Astrocyte (in vitro differentiated cells and primary cell): ENCODE measurements at regions not wholly inside any gene's neighbourhood (a gene's known extent, or its start where the extent isn't known, plus 50 kb on each side); places are given as distances from the start of the nearest gene placed in this dataset.
A peak's percentile ranks its signal among the peaks of the same experiment; 100 is the strongest.

Experiments used
- DNase-seq: peaks from one replicate; pipeline ENCODE4 v3.0.0-alpha.2; 2010; ENCODE audit warnings: low read depth
- FAIRE-seq: peaks from 2 replicates; lab custom pipeline; 2011; peaks lifted over from hg19 to GRCh38; lab: Jason Lieb, UNC
- H2AFZ ChIP-seq: 2 replicates; pipeline ENCODE4 v1.6.0; 2012; ENCODE audit warnings: low read depth, low read length, inconsistent platforms
- H3K27ac ChIP-seq: 2 replicates; pipeline ENCODE4 v1.5.1; 2011; ENCODE audit warnings: low read depth, low read length, inconsistent platforms
- H3K27me3 ChIP-seq: 2 replicates; pipeline ENCODE4 v1.6.0; 2011; ENCODE audit warnings: low read length, inconsistent platforms; ENCODE audit not compliant: insufficient read depth
- H3K36me3 ChIP-seq: 2 replicates; pipeline ENCODE4 v1.5.1; 2011; ENCODE audit warnings: low read length, inconsistent platforms; ENCODE audit not compliant: insufficient read depth
- H3K4me1 ChIP-seq: 2 replicates; pipeline ENCODE4 v1.5.1; 2011; ENCODE audit warnings: low read length, inconsistent platforms; ENCODE audit not compliant: insufficient read depth
- H3K4me2 ChIP-seq: 2 replicates; pipeline ENCODE4 v1.6.0; 2012; ENCODE audit warnings: low read length, inconsistent platforms
- H3K4me3 ChIP-seq: 2 replicates; pipeline ENCODE4 v1.5.1; 2011; ENCODE audit warnings: low read depth, mild to moderate bottlenecking, low read length, inconsistent platforms; ENCODE audit not compliant: insufficient read depth
- H3K79me2 ChIP-seq: 2 replicates; pipeline ENCODE4 v1.6.0; 2012; ENCODE audit warnings: mild to moderate bottlenecking, low read length, inconsistent platforms; ENCODE audit not compliant: insufficient read depth
- H3K9ac ChIP-seq: 2 replicates; pipeline ENCODE4 v1.6.0; 2012; ENCODE audit warnings: mild to moderate bottlenecking, low read length, inconsistent platforms
- H3K9me3 ChIP-seq: 2 replicates; pipeline ENCODE4 v1.5.1; 2012; ENCODE audit warnings: low read depth, mild to moderate bottlenecking, low read length, inconsistent platforms; ENCODE audit not compliant: insufficient read depth
- H4K20me1 ChIP-seq: 2 replicates; pipeline ENCODE4 v1.6.0; 2012; ENCODE audit warnings: low read length, inconsistent platforms; ENCODE audit not compliant: insufficient read depth
- H3K27ac Mint-ChIP-seq: one replicate; pipeline ENCODE4 v1.8.0; 2021; ENCODE audit warnings: mild to moderate bottlenecking, mixed read lengths; ENCODE audit not compliant: unreplicated experiment
- H3K27me3 Mint-ChIP-seq: one replicate; pipeline ENCODE4 v1.8.0; 2021; ENCODE audit warnings: low read depth, mixed read lengths; ENCODE audit not compliant: unreplicated experiment
- H3K36me3 Mint-ChIP-seq: one replicate; pipeline ENCODE4 v1.8.0; 2021; ENCODE audit warnings: low read depth, mixed read lengths; ENCODE audit not compliant: unreplicated experiment
- H3K4me1 Mint-ChIP-seq: one replicate; pipeline ENCODE4 v1.8.0; 2021; ENCODE audit warnings: low read depth, mixed read lengths; ENCODE audit not compliant: unreplicated experiment
- H3K4me3 Mint-ChIP-seq: one replicate; pipeline ENCODE4 v1.8.0; 2021; ENCODE audit warnings: mild to moderate bottlenecking, moderate library complexity, mixed read lengths; ENCODE audit not compliant: unreplicated experiment
- H3K9me3 Mint-ChIP-seq: one replicate; pipeline ENCODE4 v1.8.0; 2021; ENCODE audit warnings: mild to moderate bottlenecking, mixed read lengths; ENCODE audit not compliant: unreplicated experiment
- CTCF ChIP-seq: IDR thresholded peaks from 2 replicates; pipeline ENCODE4 v1.5.1; 2011; ENCODE audit warnings: low read depth, mild to moderate bottlenecking, inconsistent platforms, low read length, moderate library complexity; ENCODE audit not compliant: insufficient read depth
- EZH2 ChIP-seq: IDR thresholded peaks from 2 replicates; pipeline ENCODE4 v1.6.1; 2012; ENCODE audit warnings: mild to moderate bottlenecking, low read length, inconsistent platforms; ENCODE audit not compliant: insufficient read depth

- H3K27me3 ChIP-seq: no peaks in the 10 kb centered on the region
- no peaks in the 10 kb centered on the region for H3K9me3 ChIP-seq
- H3K27ac Mint-ChIP-seq: no peak overlapping the region
- H2AFZ ChIP-seq: no peak overlapping the region
- no peak overlapping the region for H3K4me3 Mint-ChIP-seq
- H3K4me3 ChIP-seq: no peak overlapping the region
- no peak for TF ChIP-seq EZH2
- TF ChIP-seq CTCF: no peak
- H4K20me1 ChIP-seq: no peaks in the 10 kb centered on the region
- H3K9me3 Mint-ChIP-seq: peaks cover 2% of the 10 kb centered on the region
- H3K36me3 Mint-ChIP-seq: peaks cover 1% of the 10 kb centered on the region
- no peaks in the 10 kb centered on the region for H3K79me2 ChIP-seq
- no peak overlapping the region for H3K9ac ChIP-seq
- peak; percentile 90 for DNase-seq
- peak overlapping the region; percentile 3 for H3K4me2 ChIP-seq
- H3K4me1 Mint-ChIP-seq: peaks cover 22% of the 10 kb centered on the region
- peak; percentile 78 for FAIRE-seq
- H3K4me1 ChIP-seq: peaks cover 26% of the 10 kb centered on the region
- peaks cover 5% of the 10 kb centered on the region for H3K27me3 Mint-ChIP-seq
- no peaks in the 10 kb centered on the region for H3K36me3 ChIP-seq
- peak overlapping the region; percentile 19 for H3K27ac ChIP-seq
These were observed 396.8 kb downstream of the NUAK1 start for GRCh38 chr12:105741786-105742566.

GRCh38 chr12:105742567-105742874 is 396.2 kb downstream of the NUAK1 start:
- Mint-ChIP-seq H3K36me3 (peaks cover 1% of the 10 kb centered on the region), H3K9me3 (peaks cover 6% of the 10 kb centered on the region), H3K4me3 (no peak overlapping the region), H3K27me3 (peaks cover 7% of the 10 kb centered on the region), H3K27ac (no peak overlapping the region), H3K4me1 (peaks cover 23% of the 10 kb centered on the region)
- Histone ChIP-seq H3K36me3 (no peaks in the 10 kb centered on the region), H3K4me1 (peaks cover 26% of the 10 kb centered on the region), H3K79me2 (no peaks in the 10 kb centered on the region), H3K27ac (no peak overlapping the region), H3K27me3 (no peaks in the 10 kb centered on the region), H3K4me3 (no peak overlapping the region), H3K9ac (no peak overlapping the region), H4K20me1 (no peaks in the 10 kb centered on the region), H3K9me3 (no peaks in the 10 kb centered on the region), H3K4me2 (no peak overlapping the region), H2AFZ (no peak overlapping the region)
- TF ChIP-seq EZH2 (no peak), CTCF (no peak)
- DNase-seq: no peak
- FAIRE-seq: no peak

- Mint-ChIP-seq H3K4me1 (peaks cover 31% of the 10 kb centered on the region), H3K36me3 (no peaks in the 10 kb centered on the region), H3K27ac (no peak overlapping the region), H3K27me3 (peaks cover 4% of the 10 kb centered on the region), H3K4me3 (no peak overlapping the region), H3K9me3 (peaks cover 7% of the 10 kb centered on the region)
- H3K9ac ChIP-seq: no peak overlapping the region
- no peak overlapping the region for H3K4me3 ChIP-seq
- H3K27ac ChIP-seq: no peak overlapping the region
- FAIRE-seq (no peak), DNase-seq (no peak)
- no peaks in the 10 kb centered on the region for H3K27me3 ChIP-seq
- TF ChIP-seq CTCF: no peak
- no peaks in the 10 kb centered on the region for H3K9me3 ChIP-seq
- no peak overlapping the region for H2AFZ ChIP-seq
- H4K20me1 ChIP-seq: no peaks in the 10 kb centered on the region
- H3K36me3 ChIP-seq: no peaks in the 10 kb centered on the region
- no peaks in the 10 kb centered on the region for H3K79me2 ChIP-seq
- H3K4me2 ChIP-seq: no peak overlapping the region
- peaks cover 39% of the 10 kb centered on the region for H3K4me1 ChIP-seq
These were observed 394.2 kb downstream of the NUAK1 start for GRCh38 chr12:105744371-105745058.
